ENCODE measurements at regions not wholly inside any gene's neighbourhood (a gene's known extent, or its start where the extent isn't known, plus 50 kb on each side); places are given as distances from the start of the nearest gene placed in this dataset.
A peak's percentile ranks its signal among the peaks of the same experiment; 100 is the strongest.

DNA sequence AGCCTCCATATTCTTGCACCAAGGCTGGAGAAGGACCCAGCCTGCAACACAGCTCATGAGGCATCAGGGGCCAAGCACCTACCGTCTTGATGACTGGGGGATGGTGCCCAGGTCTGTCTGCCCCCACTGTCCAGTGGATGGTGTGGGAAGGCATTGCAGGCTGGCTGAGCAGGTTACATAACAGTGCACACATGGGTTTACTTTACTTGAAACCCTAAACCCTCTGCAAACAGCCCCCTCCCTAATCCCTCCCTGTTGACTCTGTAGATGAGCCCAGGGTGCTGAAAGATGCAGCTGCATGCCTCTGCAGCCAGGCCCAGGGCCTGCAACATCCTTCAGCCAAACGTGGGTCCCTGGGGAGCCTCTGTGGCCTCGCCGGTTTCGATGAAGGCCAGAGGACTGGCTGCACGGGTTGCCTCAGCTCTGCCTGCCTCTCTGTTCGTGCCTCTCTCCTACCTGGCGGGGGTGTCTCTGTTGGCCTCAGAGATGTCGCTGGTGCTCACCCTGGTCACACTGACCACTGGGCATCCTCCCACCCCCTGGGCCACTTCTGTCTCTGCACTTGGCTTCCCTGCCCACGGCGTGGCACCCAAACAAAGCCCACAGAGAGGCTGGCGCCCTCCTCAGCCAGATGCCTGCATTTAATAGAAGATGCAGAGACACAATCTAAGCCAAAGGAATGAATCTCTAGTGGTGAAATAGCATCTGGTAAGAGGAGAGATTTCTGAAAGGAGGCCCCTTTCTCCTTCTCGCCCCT lies 95.1 kb downstream of the METRNL start:
- DNase-seq (ENCODE audit: extremely low spot score, unreplicated experiment), result peak; percentile 85
- Mint-ChIP-seq H3K27me3 (ENCODE audit: unreplicated experiment) (no peaks in the 10 kb centered on the region), H3K9me3 (ENCODE audit: unreplicated experiment) (peaks cover 4% of the 10 kb centered on the region), H3K36me3 (ENCODE audit: unreplicated experiment) (peaks cover 15% of the 10 kb centered on the region), H3K4me3 (ENCODE audit: unreplicated experiment) (no peak overlapping the region), H3K27ac (ENCODE audit: unreplicated experiment) (peak overlapping the region; percentile 16), H3K4me1 (ENCODE audit: unreplicated experiment) (peaks cover 41% of the 10 kb centered on the region)
- TF ChIP-seq, protein P1, sequence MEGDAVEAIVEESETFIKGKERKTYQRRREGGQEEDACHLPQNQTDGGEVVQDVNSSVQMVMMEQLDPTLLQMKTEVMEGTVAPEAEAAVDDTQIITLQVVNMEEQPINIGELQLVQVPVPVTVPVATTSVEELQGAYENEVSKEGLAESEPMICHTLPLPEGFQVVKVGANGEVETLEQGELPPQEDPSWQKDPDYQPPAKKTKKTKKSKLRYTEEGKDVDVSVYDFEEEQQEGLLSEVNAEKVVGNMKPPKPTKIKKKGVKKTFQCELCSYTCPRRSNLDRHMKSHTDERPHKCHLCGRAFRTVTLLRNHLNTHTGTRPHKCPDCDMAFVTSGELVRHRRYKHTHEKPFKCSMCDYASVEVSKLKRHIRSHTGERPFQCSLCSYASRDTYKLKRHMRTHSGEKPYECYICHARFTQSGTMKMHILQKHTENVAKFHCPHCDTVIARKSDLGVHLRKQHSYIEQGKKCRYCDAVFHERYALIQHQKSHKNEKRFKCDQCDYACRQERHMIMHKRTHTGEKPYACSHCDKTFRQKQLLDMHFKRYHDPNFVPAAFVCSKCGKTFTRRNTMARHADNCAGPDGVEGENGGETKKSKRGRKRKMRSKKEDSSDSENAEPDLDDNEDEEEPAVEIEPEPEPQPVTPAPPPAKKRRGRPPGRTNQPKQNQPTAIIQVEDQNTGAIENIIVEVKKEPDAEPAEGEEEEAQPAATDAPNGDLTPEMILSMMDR (IDR thresholded peaks at IDR 0.05), result peak; percentile 36

DNA sequence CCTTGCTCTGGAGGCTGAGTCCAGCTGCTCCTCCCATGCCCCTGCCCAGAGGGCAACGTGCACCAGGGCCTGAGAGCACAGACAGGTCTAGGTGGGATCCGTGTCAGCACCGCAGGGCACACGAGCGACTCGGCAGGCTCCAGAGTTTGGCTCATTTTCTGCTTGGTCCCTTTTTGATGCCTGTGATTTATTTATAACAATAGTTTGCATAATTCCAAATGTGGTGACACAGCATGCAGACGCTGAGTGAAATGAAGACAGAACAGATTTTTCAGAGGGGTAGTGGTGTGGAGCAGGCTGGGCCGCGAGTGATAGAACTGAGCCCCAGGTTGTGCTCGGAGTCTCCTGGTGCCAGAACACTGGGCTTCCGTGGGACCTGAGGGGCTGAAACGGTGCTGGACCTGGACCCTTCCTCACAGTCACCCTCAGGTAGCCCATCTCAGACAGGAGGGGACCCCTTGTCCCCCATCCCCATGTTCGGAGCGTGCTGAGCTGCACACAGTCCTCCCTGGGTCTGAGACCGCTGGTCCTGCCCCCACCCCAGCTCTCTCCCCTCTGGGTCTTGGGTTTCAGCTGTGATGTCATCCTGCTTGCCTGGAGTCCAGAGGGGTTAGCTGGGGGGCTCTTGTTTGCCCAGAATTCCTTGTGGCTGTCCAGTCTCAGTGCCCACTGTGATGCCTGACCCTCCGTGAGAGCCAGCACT lies 95.9 kb downstream of the METRNL start:
- H3K36me3 Mint-ChIP-seq (ENCODE audit: unreplicated experiment), result peaks cover 10% of the 10 kb centered on the region
- TF ChIP-seq, protein P1 (IDR thresholded peaks at IDR 0.05), result no peak
- peak overlapping the region; percentile 16 for H3K27ac Mint-ChIP-seq (ENCODE audit: unreplicated experiment)
- no peaks in the 10 kb centered on the region for H3K27me3 Mint-ChIP-seq (ENCODE audit: unreplicated experiment)
- H3K9me3 Mint-ChIP-seq (ENCODE audit: unreplicated experiment), result no peaks in the 10 kb centered on the region
- no peak overlapping the region for H3K4me3 Mint-ChIP-seq (ENCODE audit: unreplicated experiment)
- H3K4me1 Mint-ChIP-seq (ENCODE audit: unreplicated experiment), result peaks cover 42% of the 10 kb centered on the region
- peak; percentile 75 for DNase-seq (ENCODE audit: extremely low spot score, unreplicated experiment)

DNA sequence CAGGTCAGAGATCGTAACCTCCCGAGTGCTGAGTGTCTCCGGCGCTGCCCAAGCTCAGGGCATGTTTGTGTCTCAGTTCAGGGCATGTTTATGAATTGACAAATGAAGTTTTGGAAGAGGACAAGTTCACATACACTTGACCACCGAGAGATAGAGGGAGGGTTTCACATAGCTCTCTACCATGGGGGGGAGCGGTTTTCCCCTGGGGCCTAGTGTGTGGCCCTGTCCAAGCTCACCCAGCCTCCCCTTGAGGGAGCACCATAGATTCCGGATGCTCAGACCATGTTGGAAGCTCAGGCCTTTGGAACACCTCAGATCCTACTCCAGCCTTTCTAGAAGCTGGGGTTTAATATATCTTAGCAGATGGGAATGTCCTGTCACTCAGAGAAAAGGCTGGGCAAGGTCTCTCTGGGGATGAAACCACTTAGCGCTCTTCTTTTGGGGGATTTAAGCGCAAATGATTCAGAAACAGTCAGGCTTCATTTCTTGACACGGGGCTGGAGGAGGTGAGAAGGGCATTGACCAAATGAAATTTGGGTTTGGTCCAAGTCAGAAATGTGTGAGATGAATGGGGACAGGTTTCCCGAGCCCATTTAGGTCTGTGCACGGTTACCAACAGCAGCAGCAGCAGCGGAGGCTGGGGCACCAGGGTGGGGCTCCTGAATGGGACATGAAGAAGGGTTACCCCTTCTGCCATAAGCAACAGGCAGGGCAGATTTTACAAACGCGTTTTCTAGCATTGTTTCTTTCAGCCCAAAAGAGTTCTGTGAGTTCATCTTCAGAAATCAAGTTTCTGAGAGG lies 96.6 kb downstream of the METRNL start:
- H3K27me3 Mint-ChIP-seq (ENCODE audit: unreplicated experiment), result no peaks in the 10 kb centered on the region
- no peak overlapping the region for H3K4me3 Mint-ChIP-seq (ENCODE audit: unreplicated experiment)
- DNase-seq (ENCODE audit: extremely low spot score, unreplicated experiment), result peak; percentile 42
- peaks cover 7% of the 10 kb centered on the region for H3K36me3 Mint-ChIP-seq (ENCODE audit: unreplicated experiment)
- no peak overlapping the region for H3K27ac Mint-ChIP-seq (ENCODE audit: unreplicated experiment)
- H3K4me1 Mint-ChIP-seq (ENCODE audit: unreplicated experiment), result peaks cover 38% of the 10 kb centered on the region
- no peaks in the 10 kb centered on the region for H3K9me3 Mint-ChIP-seq (ENCODE audit: unreplicated experiment)
- TF ChIP-seq, protein P1 (IDR thresholded peaks at IDR 0.05), result no peak

DNA sequence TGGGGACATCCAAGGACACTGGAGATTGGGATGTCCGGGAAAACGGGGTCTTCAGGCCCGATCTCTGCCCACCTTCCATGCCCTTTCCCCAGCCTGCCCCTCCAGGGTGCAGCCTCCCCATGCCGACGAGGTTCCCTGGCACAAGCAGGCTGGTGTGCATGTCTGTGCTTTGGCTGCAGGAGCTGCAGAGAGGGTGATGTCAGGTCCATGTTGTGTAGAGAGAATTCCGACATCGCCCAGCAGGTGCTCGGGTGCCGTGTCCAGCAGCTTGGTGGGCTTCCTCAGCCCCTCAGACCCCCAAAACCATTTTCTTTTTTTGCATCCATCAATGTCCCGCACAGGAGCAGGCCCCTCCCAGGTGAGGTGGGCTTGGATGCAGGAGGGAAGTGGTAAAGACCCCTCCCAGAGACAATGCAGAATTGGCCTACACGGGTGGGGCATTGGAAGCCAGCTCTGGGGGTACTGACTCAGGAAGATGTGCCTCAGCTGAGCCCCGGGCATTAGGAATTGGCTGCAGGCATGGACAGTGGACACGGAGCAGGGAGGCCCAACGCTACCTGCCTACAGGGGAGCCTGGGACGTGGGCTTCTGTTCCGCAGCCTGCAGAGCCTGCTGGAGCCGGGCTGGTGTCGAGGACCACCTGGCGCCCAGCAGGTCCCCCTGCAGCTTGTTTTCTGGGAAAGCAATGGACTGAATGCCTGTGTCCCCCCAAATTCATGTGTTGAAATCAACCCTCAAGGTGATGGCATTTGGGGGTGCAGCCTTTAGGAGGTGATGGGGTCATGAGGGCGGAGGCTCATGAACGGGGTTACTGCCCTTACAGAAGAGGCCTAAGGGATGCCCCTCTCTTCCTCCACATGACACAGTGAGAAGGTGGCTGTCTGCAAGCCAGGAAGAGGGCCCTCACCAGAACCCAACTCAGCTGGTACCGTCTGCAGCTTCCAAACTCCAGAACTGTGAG lies 97.5 kb downstream of the METRNL start:
- H3K4me1 Mint-ChIP-seq (ENCODE audit: unreplicated experiment), result peaks cover 35% of the 10 kb centered on the region
- H3K9me3 Mint-ChIP-seq (ENCODE audit: unreplicated experiment), result no peaks in the 10 kb centered on the region
- H3K27me3 Mint-ChIP-seq (ENCODE audit: unreplicated experiment), result no peaks in the 10 kb centered on the region
- H3K36me3 Mint-ChIP-seq (ENCODE audit: unreplicated experiment), result peaks cover 6% of the 10 kb centered on the region
- H3K27ac Mint-ChIP-seq (ENCODE audit: unreplicated experiment), result no peak overlapping the region
- peak; percentile 74 for DNase-seq (ENCODE audit: extremely low spot score, unreplicated experiment)
- TF ChIP-seq, protein P1 (IDR thresholded peaks at IDR 0.05), result no peak
- no peak overlapping the region for H3K4me3 Mint-ChIP-seq (ENCODE audit: unreplicated experiment)
